ENCODE measurements at regions not wholly inside any gene's neighbourhood (a gene's known extent, or its start where the extent isn't known, plus 50 kb on each side); places are given as distances from the start of the nearest gene placed in this dataset.

GRCh38 chr13:70206671-70207070 is 98.4 kb upstream of the KLHL1 start:
- no peaks in the 10 kb centered on the region for H3K36me3 ChIP-seq
- DNase-seq (ENCODE audit: low spot score in 2 of 2), result no peak
- H3K27me3 ChIP-seq, result no peaks in the 10 kb centered on the region
- no peaks in the 10 kb centered on the region for H3K4me1 ChIP-seq
- intact Hi-C loops (cut with DNase I), result no loop called here
- no peak overlapping the region for H3K4me3 ChIP-seq
- no peaks in the 10 kb centered on the region for H3K9me3 ChIP-seq
- no peak for TF ChIP-seq CTCF (IDR thresholded peaks at IDR 0.05)
- no peak overlapping the region for H3K27ac ChIP-seq

- DNase-seq (ENCODE audit: low spot score in 2 of 2), result no peak
- no peaks in the 10 kb centered on the region for H3K9me3 ChIP-seq
- intact Hi-C loops (cut with DNase I), result no loop called here
- H3K4me1 ChIP-seq, result no peaks in the 10 kb centered on the region
- no peak overlapping the region for H3K27ac ChIP-seq
- H3K27me3 ChIP-seq, result no peaks in the 10 kb centered on the region
- TF ChIP-seq CTCF (IDR thresholded peaks at IDR 0.05), result no peak
- no peaks in the 10 kb centered on the region for H3K36me3 ChIP-seq
- no peak overlapping the region for H3K4me3 ChIP-seq
Observed at GRCh38 chr13:70203661-70204229, 95.5 kb upstream of the KLHL1 start.

GRCh38 chr13:70191034-70191433 is 82.8 kb upstream of the KLHL1 start:
- H3K27ac ChIP-seq, result no peak overlapping the region
- intact Hi-C loops (cut with DNase I), result no loop called here
- no peaks in the 10 kb centered on the region for H3K9me3 ChIP-seq
- no peaks in the 10 kb centered on the region for H3K4me1 ChIP-seq
- no peak for TF ChIP-seq CTCF (IDR thresholded peaks at IDR 0.05)
- no peaks in the 10 kb centered on the region for H3K27me3 ChIP-seq
- H3K4me3 ChIP-seq, result no peak overlapping the region
- no peaks in the 10 kb centered on the region for H3K36me3 ChIP-seq
- no peak for DNase-seq (ENCODE audit: low spot score in 2 of 2)

- Histone ChIP-seq H3K27me3 (no peaks in the 10 kb centered on the region), H3K27ac (no peak overlapping the region), H3K9me3 (no peaks in the 10 kb centered on the region), H3K4me1 (no peaks in the 10 kb centered on the region), H3K36me3 (no peaks in the 10 kb centered on the region), H3K4me3 (no peak overlapping the region)
- TF ChIP-seq CTCF (IDR thresholded peaks at IDR 0.05), result no peak
- no peak for DNase-seq (ENCODE audit: low spot score in 2 of 2)
- intact Hi-C loops (cut with DNase I), result no loop called here
Observed at GRCh38 chr13:70189981-70190380, 81.7 kb upstream of the KLHL1 start.

GRCh38 chr13:70188567-70188966 is 80.3 kb upstream of the KLHL1 start:
- intact Hi-C loops (cut with DNase I), result no loop called here
- H3K4me1 ChIP-seq, result no peaks in the 10 kb centered on the region
- H3K27ac ChIP-seq, result no peak overlapping the region
- H3K9me3 ChIP-seq, result no peaks in the 10 kb centered on the region
- DNase-seq (ENCODE audit: low spot score in 2 of 2), result no peak
- no peaks in the 10 kb centered on the region for H3K27me3 ChIP-seq
- H3K4me3 ChIP-seq, result no peak overlapping the region
- H3K36me3 ChIP-seq, result no peaks in the 10 kb centered on the region
- TF ChIP-seq CTCF (IDR thresholded peaks at IDR 0.05), result no peak

GRCh38 chr13:70183041-70183440 is 74.8 kb upstream of the KLHL1 start:
- no peak for DNase-seq (ENCODE audit: low spot score in 2 of 2)
- no peak overlapping the region for H3K4me3 ChIP-seq
- H3K36me3 ChIP-seq, result no peaks in the 10 kb centered on the region
- H3K27ac ChIP-seq, result no peak overlapping the region
- H3K9me3 ChIP-seq, result no peaks in the 10 kb centered on the region
- H3K27me3 ChIP-seq, result no peaks in the 10 kb centered on the region
- H3K4me1 ChIP-seq, result no peaks in the 10 kb centered on the region
- no peak for TF ChIP-seq CTCF (IDR thresholded peaks at IDR 0.05)
- intact Hi-C loops (cut with DNase I), result no loop called here

All from ascending aorta (tissue), 2 donors.